ENCODE measurements at regions not wholly inside any gene's neighbourhood (a gene's known extent, or its start where the extent isn't known, plus 50 kb on each side); places are given as distances from the start of the nearest gene placed in this dataset.
"Not testable (repeated sequence)": the region's sequence is repeated elsewhere in the genome, so short reads cannot be mapped to it uniquely, and the experiment has no call there.

- no peak for DNase-seq
Observed at GRCh38 chr9:110029429-110029955, 178.5 kb downstream of the C9orf152 start.

GRCh38 chr9:110029956-110030480 lies 177.9 kb downstream of the C9orf152 start:
- DNase-seq: no peak

- no peak for DNase-seq
Observed at GRCh38 chr9:110030632-110031031, 177.3 kb downstream of the C9orf152 start.

- no peak for DNase-seq
Observed at GRCh38 chr9:110031511-110032173, 176.3 kb downstream of the C9orf152 start.

GRCh38 chr9:110032532-110032931 lies 175.4 kb downstream of the C9orf152 start:
- DNase-seq: not testable (repeated sequence)

GRCh38 chr9:110033869-110034268 lies 174.1 kb downstream of the C9orf152 start:
- DNase-seq: no peak

- peak; percentile 44 for DNase-seq
Observed at GRCh38 chr9:110036286-110036685, 171.7 kb downstream of the C9orf152 start.

GRCh38 chr9:110040788-110041187 lies 167.2 kb downstream of the C9orf152 start:
- DNase-seq: no peak

- no peak for DNase-seq
Observed at GRCh38 chr9:110041452-110041851, 166.5 kb downstream of the C9orf152 start.

GRCh38 chr9:110047232-110047954 lies 160.6 kb downstream of the C9orf152 start:
- DNase-seq: no peak

- peak; percentile 42 for DNase-seq
Observed at GRCh38 chr9:110047955-110048402, 160.0 kb downstream of the C9orf152 start.

- DNase-seq: peak; percentile 57
Observed at GRCh38 chr9:110048403-110048975, 159.5 kb downstream of the C9orf152 start.

- peak; percentile 58 for DNase-seq
Observed at GRCh38 chr9:110048976-110049698, 158.8 kb downstream of the C9orf152 start.

- DNase-seq: no peak
Observed at GRCh38 chr9:110049699-110050450, 158.1 kb downstream of the C9orf152 start.

- no peak for DNase-seq
Observed at GRCh38 chr9:110050925-110051355, 157.0 kb downstream of the C9orf152 start.

- no peak for DNase-seq
Observed at GRCh38 chr9:110056062-110056461, 151.9 kb downstream of the C9orf152 start.

- DNase-seq: peak; percentile 17
Observed at GRCh38 chr9:110058304-110058953, 149.5 kb downstream of the C9orf152 start.

- DNase-seq: no peak
Observed at GRCh38 chr9:110059461-110059860, 148.5 kb downstream of the C9orf152 start.

GRCh38 chr9:110064803-110065202 lies 143.2 kb downstream of the C9orf152 start:
- DNase-seq: no peak

- no peak for DNase-seq
Observed at GRCh38 chr9:110065532-110065931, 142.4 kb downstream of the C9orf152 start.

GRCh38 chr9:110066929-110067716 lies 140.8 kb downstream of the C9orf152 start:
- DNase-seq: no peak

All from NCI-H748 treated with DMSO at 0.1 percent for 48 hours (cell line).